Superior temporal gyrus (tissue), 1 donor: ENCODE measurements at regions not wholly inside any gene's neighbourhood (a gene's known extent, or its start where the extent isn't known, plus 50 kb on each side); places are given as distances from the start of the nearest gene placed in this dataset.
"Not testable (repeated sequence)": the region's sequence is repeated elsewhere in the genome, so short reads cannot be mapped to it uniquely, and the experiment has no call there.

ENCODE experiments used
- DNase-seq: peaks from one replicate; pipeline ENCODE4 v3.0.0-alpha.2; 2016; ENCODE audit errors: extremely low spot score

DNA sequence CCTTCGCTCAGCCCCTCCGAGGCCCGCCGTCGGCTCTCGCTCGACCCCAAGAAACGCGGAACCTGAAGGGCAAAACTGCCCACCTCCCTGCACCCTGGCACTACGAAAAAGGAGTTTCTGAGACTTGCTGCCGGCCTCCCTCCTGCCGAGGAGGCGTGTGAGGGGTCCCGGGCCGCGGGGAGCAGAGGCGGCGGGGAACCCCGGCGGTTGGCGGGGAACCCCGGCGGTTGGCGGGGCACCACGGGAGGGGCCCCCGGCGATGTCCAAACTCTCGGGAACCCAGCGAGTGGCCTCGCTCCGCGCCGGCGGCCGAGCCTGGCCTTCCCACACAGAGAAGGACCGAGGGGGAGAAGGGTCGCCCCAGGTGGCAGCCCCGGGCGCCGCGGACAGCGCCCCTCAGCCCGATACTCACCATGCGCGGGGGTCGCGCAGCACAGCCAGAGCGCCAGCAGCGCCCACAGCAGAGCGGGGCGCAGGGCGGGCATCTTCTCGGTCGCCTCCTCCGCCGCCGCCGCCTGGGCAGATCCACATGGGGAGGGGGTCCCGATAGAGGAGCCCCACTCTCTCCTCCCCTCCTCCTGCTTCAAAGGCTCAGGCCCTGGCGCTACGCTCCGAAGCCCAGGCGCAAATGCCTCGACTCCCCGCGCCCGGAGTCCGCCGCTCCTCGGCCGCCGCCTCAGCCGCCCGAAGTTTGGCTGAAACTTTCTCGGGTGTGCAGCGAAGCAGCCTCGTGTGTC lies 69.4 kb upstream of the NUDT4B start:
- peak; percentile 8 for DNase-seq

DNA sequence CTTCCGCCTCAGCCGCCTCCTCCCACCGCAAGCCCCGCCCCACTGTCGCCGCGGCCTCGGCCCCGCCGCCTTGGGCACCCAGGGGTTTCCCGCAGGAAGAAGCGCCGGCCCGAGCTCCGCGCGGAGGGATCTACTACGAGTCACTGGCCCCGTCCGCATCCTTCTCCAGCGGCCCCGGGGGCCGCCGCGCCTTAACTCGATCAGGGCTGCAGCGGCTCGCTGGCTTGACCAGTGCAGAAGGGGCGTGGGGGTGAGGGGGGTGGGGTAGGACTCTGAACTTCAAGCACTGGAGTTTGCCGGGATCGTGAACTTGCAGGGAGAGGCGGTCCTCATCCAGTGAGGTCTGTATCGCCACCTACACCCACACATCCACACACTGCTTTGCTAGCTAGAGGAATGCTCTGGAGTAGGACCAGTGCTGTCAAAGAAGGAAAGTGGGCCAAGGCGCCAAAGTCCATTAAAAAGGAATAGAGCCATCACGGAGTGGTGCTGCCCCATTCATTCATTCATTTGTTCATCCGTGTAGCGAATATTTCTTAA lies 68.7 kb upstream of the NUDT4B start:
- DNase-seq = not testable (repeated sequence)

DNA sequence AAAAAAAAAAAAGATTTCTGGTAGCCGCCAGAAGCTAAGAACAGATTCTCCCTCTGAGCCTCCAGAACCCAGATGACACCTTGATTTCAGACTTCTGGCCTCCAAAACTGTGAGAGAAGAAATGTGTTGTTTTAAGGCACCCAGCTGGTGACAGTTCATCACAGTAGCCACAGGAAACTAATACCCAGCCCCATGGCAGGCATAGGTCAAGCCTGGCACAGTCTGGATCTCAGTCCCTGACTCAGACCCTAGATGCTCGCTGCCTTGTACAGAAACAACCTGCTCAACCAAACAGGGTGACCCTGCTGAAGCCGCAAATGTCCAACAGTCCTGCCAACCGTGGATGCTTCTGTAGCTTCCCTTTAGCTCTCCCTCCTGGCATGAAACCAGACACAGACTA lies 61.8 kb upstream of the NUDT4B start:
- DNase-seq = not testable (repeated sequence)

DNA sequence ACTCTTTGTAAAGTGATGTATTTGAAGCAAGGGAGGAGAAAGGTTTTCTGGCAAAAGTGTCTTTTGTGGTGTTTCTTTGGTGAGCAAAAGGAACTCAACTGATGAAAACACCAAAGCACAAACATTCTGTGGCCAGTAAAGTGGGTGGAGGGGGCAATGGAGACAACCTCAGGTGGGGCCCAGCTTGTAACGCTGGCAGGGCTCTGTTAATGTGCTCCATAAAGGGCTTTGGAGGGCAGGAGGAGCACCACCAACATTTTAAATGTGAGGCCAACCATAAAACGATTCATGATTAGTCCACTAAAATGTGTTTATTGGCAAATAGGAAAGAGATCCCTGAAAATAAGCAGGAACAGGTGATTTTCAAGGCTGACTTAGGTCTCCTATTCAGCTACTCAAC lies 61.2 kb upstream of the NUDT4B start:
- not testable (repeated sequence) for DNase-seq
